ENCODE measurements at regions not wholly inside any gene's neighbourhood (a gene's known extent, or its start where the extent isn't known, plus 50 kb on each side); places are given as distances from the start of the nearest gene placed in this dataset.
"Not testable (repeated sequence)": the region's sequence is repeated elsewhere in the genome, so short reads cannot be mapped to it uniquely, and the experiment has no call there.

DNA sequence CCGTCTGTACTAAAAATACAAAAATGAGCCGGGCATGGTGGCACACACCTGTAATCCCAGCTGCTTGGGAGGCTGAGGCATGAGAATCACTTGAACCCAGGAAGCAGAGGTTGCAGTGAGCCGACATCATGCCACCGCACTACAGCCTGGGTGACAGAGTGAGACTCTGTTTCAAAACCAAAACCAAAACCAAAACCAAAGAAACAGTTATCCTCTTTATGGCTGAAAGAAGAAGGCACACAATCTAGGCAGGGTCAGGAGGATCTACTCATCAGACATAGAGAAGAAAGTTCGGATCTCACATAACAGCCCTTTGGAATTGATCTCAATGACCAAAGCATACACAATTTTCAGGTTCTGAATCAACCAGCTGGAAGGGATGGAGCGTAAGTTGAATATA lies 411.3 kb upstream of the SLC35B3 start:
- not testable (repeated sequence) for DNase-seq

DNA sequence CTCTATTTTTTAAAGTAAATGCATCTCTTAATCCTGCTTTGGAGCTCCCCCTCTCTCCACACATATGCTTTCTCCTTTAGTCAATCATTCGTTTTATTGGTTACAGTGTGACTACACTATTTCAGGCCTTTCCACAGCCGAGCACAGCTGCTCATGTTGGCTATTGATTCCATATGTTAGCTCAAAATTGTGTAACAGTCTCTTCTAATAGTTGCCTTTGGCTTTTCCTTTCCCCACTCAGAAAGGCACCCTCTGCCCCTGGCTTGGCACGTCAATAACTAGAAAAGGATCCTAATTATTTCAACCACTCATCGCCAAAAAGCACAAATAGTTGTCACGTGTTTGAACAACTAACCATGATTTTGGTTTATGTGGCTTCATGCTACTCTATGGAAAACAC lies 410.3 kb upstream of the SLC35B3 start:
- DNase-seq, result no peak

DNA sequence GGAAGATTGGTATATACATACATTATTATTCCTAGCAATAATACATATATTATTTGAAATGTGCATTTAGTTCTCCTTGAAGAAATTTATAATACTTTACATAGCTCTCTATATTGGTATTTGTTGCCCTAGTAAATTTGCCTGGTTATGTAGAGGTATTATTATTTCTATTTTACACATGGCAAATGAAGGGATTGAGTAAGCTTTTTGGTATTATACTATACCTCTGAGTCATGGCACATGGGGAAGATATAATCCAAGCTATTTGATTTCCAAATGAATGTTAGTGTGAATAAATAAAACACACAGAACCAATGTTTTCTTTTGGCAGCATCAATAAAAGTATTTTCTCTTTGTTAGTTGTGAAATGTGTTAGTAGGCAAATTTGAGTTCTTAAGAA lies 409.6 kb upstream of the SLC35B3 start:
- DNase-seq, result no peak

DNA sequence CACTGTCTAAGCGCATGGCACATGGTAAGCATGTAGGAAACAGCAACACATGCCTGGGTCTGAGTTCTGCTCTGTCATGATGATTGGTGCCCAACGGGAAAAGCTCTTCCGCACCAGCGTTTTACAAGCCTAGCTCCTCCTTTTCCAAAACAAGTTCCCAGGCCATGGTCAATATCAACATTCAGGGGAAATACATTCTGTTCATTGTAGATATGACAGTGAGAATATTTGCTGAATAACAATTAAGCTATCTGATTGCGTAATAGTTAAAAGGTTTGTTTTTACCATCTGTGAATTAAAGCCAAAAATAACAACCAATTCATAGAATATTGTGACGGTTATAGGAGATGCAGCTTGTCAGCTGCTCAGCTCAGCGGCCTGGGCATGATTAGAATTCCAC lies 404.3 kb upstream of the SLC35B3 start:
- DNase-seq, result no peak

DNA sequence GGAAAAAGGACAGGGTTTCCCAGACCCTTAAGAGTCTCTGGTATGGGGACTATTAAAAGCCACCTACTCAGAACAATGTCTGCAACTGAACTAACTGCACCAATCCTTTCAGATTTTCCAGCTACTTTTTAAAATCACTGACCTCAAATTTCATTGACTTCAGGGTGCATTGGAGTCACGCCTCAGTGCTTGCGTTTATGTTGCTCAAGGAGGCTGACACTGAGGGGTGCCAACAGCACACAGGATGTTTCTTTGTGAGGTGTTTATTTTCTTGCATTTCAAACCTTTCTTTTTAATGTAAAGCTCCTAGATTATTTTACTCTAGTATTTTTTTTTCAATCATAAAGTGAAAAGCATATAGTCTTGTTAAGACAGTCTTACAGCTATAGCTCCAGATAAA lies 402.0 kb upstream of the SLC35B3 start:
- no peak for DNase-seq

DNA sequence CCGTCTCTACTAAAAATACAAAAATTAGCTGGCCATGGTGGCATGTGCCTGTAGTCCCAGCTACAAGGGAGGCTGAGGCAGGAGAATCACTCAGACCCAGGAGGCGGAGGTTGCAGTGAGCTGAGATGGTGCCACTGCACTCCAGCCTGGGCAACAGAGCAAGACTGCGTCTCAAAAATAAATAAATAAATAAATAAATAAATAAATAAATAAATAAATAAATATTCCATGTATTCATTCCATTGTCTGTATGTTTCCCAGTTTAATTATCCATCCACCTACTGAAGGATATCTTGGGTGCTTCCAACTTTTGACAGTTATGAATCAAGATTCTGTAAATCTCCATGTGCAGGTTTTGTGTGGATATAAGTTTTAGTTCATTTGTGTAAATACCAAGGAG lies 397.4 kb upstream of the SLC35B3 start:
- not testable (repeated sequence) for DNase-seq

DNA sequence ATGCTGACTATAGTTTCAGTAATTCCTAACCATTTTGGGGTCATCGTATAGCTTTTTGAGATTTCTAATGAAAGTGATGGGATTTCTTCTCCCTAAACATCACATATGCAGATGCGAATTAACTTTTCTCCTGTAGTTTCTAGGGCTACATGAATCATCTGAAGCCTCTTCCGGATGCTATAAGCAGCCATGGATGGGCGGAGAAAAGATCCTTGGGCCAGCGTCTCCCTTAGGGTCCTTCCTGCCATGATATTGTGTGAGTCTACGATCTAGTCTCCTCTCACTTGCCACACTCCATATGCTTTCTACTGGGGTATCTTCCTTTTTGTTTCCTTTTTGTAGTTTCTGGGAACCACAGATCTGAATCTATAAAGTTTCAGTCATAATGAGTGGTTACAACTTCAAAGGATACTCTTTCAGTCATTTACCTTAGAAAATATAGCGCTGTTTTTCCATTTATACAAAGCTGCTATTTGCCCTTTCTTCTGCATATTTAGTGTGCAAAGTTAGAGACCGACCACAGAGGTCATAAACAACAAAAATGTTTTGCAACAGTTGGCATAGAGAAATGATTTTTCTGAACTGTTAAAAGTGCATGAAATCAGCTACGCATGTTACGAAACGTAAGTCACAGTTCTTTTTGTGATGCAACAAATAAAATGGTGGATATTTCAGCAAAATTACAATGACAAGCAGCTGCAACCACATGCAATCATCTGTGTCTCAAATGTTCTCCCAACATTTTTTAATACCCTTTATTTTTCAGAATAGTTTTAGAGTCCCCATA lies 396.2 kb upstream of the SLC35B3 start:
- DNase-seq, result no peak

DNA sequence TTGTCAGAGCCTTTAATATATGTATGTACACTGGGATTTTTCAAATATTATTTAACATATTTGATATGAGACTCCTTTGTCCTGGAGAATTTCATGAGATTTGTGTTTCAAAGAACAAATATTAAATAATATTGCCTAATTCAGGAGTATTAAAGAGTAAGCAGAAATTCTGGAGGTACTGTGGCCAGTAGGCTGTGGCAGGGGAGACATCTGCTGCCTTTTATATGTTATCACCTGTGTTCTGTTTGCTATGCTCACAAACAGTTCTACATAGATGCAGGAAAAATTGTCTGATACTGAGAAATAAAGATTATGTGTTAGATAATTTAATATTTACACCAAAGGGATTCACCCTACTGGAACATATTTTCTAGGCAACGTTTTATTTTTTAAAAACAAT lies 395.4 kb upstream of the SLC35B3 start:
- no peak for DNase-seq

DNA sequence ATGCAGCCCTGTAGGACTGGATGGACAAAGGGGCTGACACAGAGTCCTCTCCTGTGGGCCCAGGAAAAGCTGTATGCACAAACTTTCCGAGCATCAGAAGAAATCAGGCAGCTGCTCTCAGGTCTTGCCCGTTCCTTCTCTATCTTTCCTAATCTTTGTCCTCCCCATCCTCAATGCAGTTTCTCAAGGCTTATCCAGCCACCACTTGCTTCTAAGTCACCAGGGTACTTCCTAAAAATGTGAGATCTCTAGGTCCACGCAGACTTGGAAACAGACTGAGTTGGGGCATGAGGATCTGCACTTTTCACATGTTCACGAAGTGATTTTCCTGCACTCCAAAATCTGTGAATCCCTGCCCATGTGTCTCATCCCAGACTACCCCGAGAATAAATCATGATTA lies 394.5 kb upstream of the SLC35B3 start:
- no peak for DNase-seq

DNA sequence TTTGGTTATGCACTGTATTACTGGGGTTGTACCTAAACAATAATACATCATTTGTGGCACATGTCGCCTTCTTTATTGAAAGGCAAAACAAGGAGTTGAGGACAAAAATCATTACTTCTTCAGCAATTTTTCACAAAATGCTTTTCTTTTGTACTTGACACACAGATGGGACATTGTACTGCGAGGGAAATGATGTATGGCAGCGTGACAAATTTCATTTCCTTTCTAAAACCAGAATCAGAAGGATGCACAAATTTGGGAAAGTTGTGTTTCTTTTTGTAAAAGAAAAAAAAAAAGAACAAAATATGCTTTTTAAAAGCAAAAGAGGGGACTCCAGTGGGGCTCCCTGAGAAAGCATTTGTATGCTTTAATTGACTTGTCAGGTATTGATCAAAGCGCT lies 394.0 kb upstream of the SLC35B3 start:
- no peak for DNase-seq

DNA sequence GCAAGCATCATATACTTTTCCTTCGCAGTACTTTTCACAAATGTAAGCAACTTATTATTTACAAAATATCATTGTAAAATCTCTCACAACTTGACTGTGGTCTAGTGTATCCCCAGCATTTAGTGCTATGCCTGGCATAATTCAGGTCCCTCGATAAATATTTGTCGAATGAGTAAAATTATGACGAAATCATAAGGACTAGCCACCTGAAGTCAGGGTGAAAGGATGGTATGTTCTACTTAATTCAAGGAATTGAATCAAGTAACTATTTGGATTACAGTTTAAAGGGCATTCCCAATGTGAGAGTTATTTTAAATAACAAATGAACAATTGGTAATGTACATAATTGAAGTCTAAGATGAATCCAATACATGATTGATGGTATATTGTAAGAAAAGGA lies 393.0 kb upstream of the SLC35B3 start:
- DNase-seq, result no peak

DNA sequence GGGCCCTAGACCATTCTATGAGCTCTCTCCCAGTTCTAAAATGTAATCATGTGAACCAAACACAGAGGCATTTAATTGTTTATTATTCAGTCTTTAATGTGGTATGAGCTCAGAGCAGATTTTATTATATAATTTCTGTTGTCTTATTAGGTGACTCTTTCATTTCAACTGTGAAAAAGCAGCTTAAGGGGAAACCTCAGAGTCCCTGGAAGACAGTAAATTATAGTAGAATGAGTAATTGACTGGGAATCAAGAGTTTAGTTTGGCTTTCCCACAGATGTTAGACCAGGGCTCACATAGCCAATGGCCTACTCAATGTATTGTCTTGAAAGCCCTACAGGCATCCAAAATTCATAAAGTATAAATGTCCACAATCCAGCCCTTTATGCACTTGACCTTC lies 390.4 kb upstream of the SLC35B3 start:
- no peak for DNase-seq

DNA sequence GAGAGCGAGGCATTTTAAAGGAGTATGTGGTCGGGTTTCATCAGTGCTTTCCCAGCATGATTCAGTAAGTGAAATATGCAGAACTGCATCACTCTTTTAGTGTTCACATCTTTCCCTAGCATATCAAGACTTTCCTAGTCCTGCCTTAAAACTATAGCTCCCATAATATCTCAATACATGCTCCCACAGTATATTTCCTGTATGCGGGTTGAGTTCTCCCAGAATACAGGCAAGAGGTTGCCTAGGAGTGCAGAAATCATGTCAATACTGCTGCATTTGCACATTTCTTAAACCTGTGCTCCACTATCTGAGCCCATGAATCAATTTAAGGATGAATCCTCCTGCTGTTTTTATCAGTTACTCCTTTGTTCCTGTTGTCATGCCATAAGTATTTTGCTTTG lies 386.6 kb upstream of the SLC35B3 start:
- DNase-seq, result no peak

DNA sequence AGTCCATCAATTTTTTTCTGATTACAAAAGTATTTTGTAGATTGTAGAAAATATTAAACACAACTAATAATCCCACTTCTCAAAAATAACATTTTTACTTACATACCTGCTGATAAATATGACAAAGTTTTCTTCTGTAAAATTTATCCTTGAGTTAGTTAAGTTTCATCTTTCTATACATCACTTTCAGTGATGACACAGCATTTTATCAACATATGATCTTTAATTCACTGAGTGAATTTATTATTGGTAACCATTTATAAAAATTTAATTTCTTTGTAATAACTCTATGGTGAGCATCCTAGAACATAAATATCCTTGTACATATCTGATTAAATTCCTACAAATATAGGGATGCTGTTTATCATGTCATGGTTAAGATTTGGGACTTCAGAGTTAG lies 385.0 kb upstream of the SLC35B3 start:
- DNase-seq, result no peak

DNA sequence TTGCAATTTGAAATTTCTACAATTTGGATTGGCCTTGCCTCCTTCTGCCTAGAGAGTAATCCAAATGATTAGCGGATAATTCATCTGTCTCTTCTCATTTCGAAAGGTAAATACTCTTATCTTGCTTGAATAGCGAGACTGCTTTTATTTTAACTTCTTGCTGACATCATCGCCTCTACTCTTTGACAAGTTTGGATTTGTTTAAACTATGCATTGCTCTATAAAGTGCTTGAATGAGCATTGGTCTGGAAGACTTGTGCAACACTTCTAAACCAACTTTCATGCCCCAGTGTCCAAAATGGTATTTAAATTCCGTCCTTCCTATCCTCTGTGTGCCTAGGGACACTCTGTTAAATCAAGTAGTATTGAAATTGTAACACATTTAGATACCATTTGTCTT lies 384.1 kb upstream of the SLC35B3 start:
- no peak for DNase-seq

DNA sequence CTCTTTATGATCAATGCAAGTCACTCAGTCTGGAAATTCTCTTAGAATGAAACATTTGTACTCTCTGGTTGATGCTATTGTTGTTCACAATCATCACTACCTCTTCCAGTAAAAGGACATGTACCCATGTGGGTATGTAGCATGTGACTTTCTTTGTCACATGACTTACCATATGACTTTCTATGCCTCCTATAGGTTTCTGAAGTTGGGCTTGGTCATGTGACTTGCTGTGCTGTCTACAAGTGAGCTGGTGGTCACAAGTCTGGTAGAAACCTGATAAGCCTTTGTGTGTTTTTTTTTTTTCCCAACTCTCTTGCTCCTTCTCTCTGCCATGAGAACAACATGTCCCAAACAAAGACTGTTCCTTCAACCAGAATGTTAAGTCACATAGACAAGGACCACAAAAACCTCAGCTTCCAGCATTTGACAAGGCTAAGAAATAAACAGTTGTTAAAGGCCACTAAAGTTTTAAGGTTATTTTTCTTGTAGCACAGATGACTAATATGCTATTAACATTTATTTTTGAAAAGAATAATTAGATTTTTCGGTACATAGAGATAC lies 379.2 kb upstream of the SLC35B3 start:
- no peak for DNase-seq

DNA sequence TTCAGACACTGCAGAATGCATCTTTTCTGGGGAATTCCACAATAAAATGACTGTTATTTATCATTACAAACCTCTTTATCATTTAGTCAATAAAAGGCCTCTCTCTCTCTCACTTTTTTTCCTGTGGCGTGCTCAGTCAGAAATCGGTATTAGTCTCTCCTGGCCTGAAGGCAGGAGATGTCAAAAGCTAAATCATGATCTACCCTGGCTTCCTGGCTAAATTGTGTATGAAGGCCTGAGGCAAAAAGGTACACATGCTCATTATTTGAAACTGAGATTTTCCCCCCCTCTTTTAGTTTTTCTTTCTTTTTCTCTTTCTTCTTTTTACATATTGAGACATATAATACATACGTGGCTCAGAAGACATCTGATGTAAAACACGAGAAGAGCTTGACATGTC lies 375.0 kb upstream of the SLC35B3 start:
- no peak for DNase-seq

DNA sequence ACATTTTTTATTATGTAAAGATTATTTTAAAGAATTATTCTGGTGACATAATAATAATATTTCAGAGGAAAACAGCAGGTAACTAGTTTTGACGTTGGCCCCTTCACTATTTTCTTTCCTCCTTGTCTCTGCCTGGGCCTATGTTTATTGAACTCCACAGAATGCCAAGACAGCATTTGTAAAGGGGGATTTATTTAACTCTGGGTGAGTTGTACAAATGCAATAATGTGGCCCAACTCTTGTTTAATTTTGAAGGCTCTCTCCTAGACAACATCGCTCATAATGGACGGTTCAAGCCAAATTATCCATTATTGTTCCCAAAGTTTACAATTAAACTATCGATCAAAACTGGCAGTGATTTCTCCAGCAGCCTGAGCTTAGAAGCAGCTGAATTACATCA lies 374.3 kb upstream of the SLC35B3 start:
- no peak for DNase-seq

DNA sequence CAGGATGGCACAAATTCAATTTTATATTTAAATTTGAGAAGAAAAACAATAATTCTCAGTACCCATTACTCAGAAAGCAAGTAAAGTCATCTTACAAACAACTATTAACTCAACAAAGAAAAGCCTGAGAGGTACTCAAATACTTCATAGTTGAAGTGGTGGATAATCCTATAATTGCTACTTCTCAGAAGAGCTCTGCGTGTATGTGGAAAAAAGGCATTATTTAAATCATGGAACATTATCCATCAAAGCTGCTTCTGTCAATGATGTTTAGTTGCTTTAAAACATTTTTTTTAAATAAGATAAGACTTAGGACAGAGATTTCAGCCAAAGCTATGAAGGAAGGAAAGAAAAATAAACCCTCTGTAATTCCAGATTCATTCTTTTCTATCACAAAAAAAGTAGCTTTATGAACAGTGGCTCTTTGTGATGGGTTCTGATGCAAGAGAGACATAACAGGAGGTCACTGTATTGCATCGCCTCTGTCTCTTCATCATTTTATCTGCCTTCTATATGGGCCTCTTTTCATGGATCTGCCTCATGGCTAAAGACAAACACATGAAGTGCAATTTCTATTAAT lies 367.9 kb upstream of the SLC35B3 start:
- no peak for DNase-seq

DNA sequence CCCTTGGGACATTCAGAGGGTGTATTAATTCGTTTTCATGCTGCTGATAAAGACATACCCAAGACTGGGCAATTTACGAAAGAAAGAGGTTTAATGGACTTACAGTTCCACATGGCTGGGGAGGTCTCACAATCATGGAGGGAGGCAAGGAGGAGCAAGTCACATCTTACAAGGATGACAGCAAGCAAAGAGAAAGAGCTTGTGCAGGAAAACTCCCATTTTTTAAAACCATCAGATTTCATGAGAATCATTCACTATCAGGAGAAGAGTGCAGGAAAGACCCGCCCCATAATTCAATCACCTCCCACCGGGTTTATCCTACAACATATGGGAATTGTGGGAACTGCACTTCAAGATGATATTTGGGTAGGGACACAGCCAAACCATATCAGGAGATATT lies 367.1 kb upstream of the SLC35B3 start:
- not testable (repeated sequence) for DNase-seq

DNA sequence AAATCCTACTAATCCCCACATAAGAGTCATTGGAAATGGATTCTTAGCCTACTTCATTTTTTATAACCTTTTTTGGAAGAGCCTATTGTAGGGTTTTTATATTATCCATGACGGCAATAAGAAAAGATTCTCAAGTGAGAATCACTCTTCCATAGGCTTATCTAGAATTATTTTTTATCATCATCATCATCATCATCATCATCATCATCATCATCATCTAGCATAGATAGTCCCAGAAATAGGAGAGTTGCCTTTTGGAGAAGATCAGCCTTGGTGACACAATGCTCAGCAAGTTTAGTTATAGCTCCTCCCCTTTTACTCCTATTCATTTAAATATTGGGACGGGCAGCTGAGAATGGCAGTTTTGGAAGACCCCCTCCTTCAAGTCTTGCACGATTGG lies 359.1 kb upstream of the SLC35B3 start:
- DNase-seq, result no peak

DNA sequence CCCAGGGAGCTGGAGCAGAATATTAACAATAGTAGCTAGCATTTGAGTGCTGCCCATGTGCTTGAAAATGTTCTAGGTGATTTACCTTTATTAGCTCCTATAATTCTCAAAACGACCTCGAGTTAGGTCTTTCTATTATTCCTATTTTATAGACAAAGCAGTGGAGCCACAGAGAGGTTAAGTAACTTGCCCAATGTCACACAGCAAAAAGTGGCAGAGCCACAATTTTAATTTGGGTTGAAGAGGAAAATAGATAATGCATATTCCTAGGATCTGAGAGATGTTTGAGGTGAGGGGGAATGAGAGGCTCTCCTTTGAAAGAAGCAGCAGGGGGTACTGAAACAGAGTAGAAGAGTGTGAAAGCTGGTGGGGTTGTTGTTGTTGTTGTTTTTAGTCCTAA lies 354.5 kb upstream of the SLC35B3 start:
- no peak for DNase-seq

DNA sequence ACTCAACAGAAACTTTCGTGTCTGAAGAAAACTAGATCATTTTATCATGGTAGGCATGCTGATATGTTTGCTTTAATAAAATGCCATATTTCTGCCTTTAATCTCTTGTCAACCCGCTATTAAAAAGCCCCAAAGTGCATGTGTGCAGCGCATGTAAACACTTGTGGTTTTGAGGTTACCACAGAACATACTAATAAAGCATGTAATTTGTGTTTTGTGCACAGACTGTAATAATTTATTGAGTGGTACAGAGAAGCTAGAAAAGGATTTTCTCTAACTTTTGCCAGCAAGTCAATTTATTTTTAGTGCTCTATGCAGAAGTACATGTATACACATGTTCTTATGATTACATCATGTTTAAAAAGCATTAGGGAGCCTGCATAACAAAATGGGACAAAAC lies 349.9 kb upstream of the SLC35B3 start:
- DNase-seq, result no peak

DNA sequence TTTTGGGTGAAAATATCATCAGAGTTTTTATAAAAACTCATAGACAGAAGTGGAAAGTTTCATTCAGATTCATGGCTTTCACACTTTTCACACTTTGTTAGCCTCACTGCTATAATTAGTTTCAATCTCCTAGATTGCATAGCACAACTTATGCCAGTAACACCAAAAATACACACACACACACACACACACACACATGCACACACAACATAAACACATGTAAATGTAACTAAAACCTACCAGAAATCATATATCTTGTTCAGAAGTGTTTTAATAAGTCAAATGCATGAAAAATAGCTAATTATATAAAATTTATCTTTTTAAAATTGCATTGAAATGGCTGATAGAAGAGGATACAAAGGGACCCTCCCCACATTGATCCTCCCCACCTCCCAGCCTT lies 347.8 kb upstream of the SLC35B3 start:
- DNase-seq, result no peak

DNA sequence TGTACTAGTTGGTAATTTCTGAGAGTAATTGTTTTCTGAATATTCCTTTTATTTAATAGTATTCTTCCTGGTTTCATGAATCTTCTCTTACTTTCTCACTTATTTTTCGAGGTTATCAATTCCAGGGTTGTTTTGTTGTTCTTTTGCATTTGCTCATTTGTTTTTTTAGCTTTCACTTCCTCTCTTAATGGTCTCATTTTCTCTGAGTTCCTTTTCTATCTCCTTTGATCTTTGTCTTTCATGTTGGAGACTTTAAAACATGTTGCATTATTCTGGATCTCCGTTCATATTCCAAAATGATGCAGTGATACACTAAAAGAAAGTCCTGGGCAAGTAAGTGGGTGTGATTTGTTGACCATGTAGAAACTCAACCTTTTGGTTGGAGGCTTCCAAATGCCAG lies 345.3 kb upstream of the SLC35B3 start:
- DNase-seq, result no peak
